NCI-H1092 treated with DMSO at 0.1 percent for 48 hours (cell line): ENCODE measurements at regions not wholly inside any gene's neighbourhood (a gene's known extent, or its start where the extent isn't known, plus 50 kb on each side); places are given as distances from the start of the nearest gene placed in this dataset.
"Not testable (repeated sequence)": the region's sequence is repeated elsewhere in the genome, so short reads cannot be mapped to it uniquely, and the experiment has no call there.

Experiments used
- DNase-seq: peaks from one replicate; lab custom pipeline; 2025; lab: John Stamatoyannopoulos, UW

- no peak for DNase-seq
Measured at GRCh38 chr6:113352029-113352801, 504.9 kb upstream of the MARCKS start.

- no peak for DNase-seq
Measured at GRCh38 chr6:113352831-113353230, 504.3 kb upstream of the MARCKS start.

GRCh38 chr6:113353392-113353791 lies 503.8 kb upstream of the MARCKS start:
- DNase-seq = no peak

- DNase-seq = no peak
Measured at GRCh38 chr6:113354204-113354895, 502.8 kb upstream of the MARCKS start.

- no peak for DNase-seq
Measured at GRCh38 chr6:113356139-113356538, 501.0 kb upstream of the MARCKS start.

- no peak for DNase-seq
Measured at GRCh38 chr6:113357041-113357440, 500.1 kb upstream of the MARCKS start.

GRCh38 chr6:113358063-113358583 lies 499.0 kb upstream of the MARCKS start:
- no peak for DNase-seq

- DNase-seq = no peak
Measured at GRCh38 chr6:113359155-113360140, 497.7 kb upstream of the MARCKS start.

- DNase-seq = no peak
Measured at GRCh38 chr6:113361014-113361645, 496.0 kb upstream of the MARCKS start.

GRCh38 chr6:113362301-113363047 lies 494.7 kb upstream of the MARCKS start:
- no peak for DNase-seq

- DNase-seq = no peak
Measured at GRCh38 chr6:113363048-113363798, 493.9 kb upstream of the MARCKS start.

GRCh38 chr6:113363866-113364265 lies 493.3 kb upstream of the MARCKS start:
- DNase-seq = no peak

GRCh38 chr6:113364766-113365165 lies 492.4 kb upstream of the MARCKS start:
- no peak for DNase-seq

- no peak for DNase-seq
Measured at GRCh38 chr6:113365191-113365590, 492.0 kb upstream of the MARCKS start.

GRCh38 chr6:113366505-113366904 lies 490.6 kb upstream of the MARCKS start:
- DNase-seq = no peak

- no peak for DNase-seq
Measured at GRCh38 chr6:113370508-113371502, 486.3 kb upstream of the MARCKS start.

- not testable (repeated sequence) for DNase-seq
Measured at GRCh38 chr6:113375466-113375865, 481.7 kb upstream of the MARCKS start.

GRCh38 chr6:113375950-113376846 lies 480.9 kb upstream of the MARCKS start:
- DNase-seq = no peak
